ENCODE measurements at regions not wholly inside any gene's neighbourhood (a gene's known extent, or its start where the extent isn't known, plus 50 kb on each side); places are given as distances from the start of the nearest gene placed in this dataset.

GRCh38 chr3:10688126-10688525 lies 127.9 kb upstream of the SLC6A11 start:
- no peaks in the 10 kb centered on the region for H3K27me3 ChIP-seq (ENCODE audit: insufficient read depth, low read depth)
- TF ChIP-seq CTCF (conservative IDR thresholded peaks at IDR 0.05; ENCODE audit: low read depth, low read length) = no peak
- no peaks in the 10 kb centered on the region for H3K79me2 ChIP-seq (ENCODE audit: insufficient read depth, low read depth)
- H4K20me1 ChIP-seq (ENCODE audit: insufficient read depth) = no peaks in the 10 kb centered on the region
- no peak overlapping the region for H3K4me3 ChIP-seq (IDR thresholded peaks at IDR 0.05; ENCODE audit: insufficient read depth, low read depth, low read length)
- H3K4me2 ChIP-seq = no peak overlapping the region
- no peak overlapping the region for H3K27ac ChIP-seq
- H2AFZ ChIP-seq (ENCODE audit: low read depth) = no peak overlapping the region
- no peaks in the 10 kb centered on the region for H3K36me3 ChIP-seq (ENCODE audit: insufficient read depth)
- H3K4me1 ChIP-seq (ENCODE audit: low read depth, poor library complexity, severe bottlenecking) = no peaks in the 10 kb centered on the region
- H3K9ac ChIP-seq = no peak overlapping the region

GRCh38 chr3:10688548-10689172 lies 127.4 kb upstream of the SLC6A11 start:
- TF ChIP-seq CTCF (conservative IDR thresholded peaks at IDR 0.05; ENCODE audit: low read depth, low read length) = no peak
- Histone ChIP-seq H3K4me2 (no peak overlapping the region), H3K36me3 (ENCODE audit: insufficient read depth) (no peaks in the 10 kb centered on the region), H4K20me1 (ENCODE audit: insufficient read depth) (no peaks in the 10 kb centered on the region), H3K9ac (no peak overlapping the region), H2AFZ (ENCODE audit: low read depth) (no peak overlapping the region), H3K79me2 (ENCODE audit: insufficient read depth, low read depth) (no peaks in the 10 kb centered on the region), H3K27ac (no peak overlapping the region), H3K4me1 (ENCODE audit: low read depth, poor library complexity, severe bottlenecking) (no peaks in the 10 kb centered on the region), H3K4me3 (IDR thresholded peaks at IDR 0.05; ENCODE audit: insufficient read depth, low read depth, low read length) (no peak overlapping the region), H3K27me3 (ENCODE audit: insufficient read depth, low read depth) (no peaks in the 10 kb centered on the region)

GRCh38 chr3:10692039-10692622 lies 123.9 kb upstream of the SLC6A11 start:
- Histone ChIP-seq H2AFZ (ENCODE audit: low read depth) (no peak overlapping the region), H3K4me2 (no peak overlapping the region), H4K20me1 (ENCODE audit: insufficient read depth) (no peaks in the 10 kb centered on the region), H3K4me3 (IDR thresholded peaks at IDR 0.05; ENCODE audit: insufficient read depth, low read depth, low read length) (no peak overlapping the region), H3K36me3 (ENCODE audit: insufficient read depth) (no peaks in the 10 kb centered on the region), H3K27me3 (ENCODE audit: insufficient read depth, low read depth) (no peaks in the 10 kb centered on the region), H3K4me1 (ENCODE audit: low read depth, poor library complexity, severe bottlenecking) (no peaks in the 10 kb centered on the region), H3K79me2 (ENCODE audit: insufficient read depth, low read depth) (no peaks in the 10 kb centered on the region), H3K9ac (no peak overlapping the region), H3K27ac (no peak overlapping the region)
- no peak for TF ChIP-seq CTCF (conservative IDR thresholded peaks at IDR 0.05; ENCODE audit: low read depth, low read length)

DNA sequence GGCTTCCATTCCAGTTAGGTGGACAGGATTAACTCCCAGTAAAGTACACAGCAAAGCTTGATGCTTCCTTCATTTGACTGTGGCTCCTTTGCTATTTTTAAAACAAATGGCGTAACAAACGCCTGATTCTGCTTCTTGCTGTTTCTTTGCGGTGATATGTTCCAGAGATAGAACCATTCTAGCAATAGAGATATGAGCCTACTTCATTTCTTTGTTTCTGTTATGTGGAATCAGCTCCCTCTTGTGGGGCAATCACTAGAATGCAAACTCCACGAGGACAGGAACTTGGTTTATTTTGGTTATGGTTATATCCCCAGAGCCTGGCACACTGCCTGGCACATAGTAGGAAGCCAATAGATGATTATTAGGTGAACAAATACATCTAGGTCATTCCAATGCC lies 122.6 kb upstream of the SLC6A11 start:
- no peaks in the 10 kb centered on the region for H3K79me2 ChIP-seq (ENCODE audit: insufficient read depth, low read depth)
- no peaks in the 10 kb centered on the region for H4K20me1 ChIP-seq (ENCODE audit: insufficient read depth)
- H3K27me3 ChIP-seq (ENCODE audit: insufficient read depth, low read depth) = no peaks in the 10 kb centered on the region
- no peak overlapping the region for H3K4me2 ChIP-seq
- H3K27ac ChIP-seq = no peak overlapping the region
- no peak overlapping the region for H3K9ac ChIP-seq
- no peaks in the 10 kb centered on the region for H3K36me3 ChIP-seq (ENCODE audit: insufficient read depth)
- H3K4me1 ChIP-seq (ENCODE audit: low read depth, poor library complexity, severe bottlenecking) = no peaks in the 10 kb centered on the region
- TF ChIP-seq CTCF (conservative IDR thresholded peaks at IDR 0.05; ENCODE audit: low read depth, low read length) = no peak
- no peak overlapping the region for H2AFZ ChIP-seq (ENCODE audit: low read depth)
- H3K4me3 ChIP-seq (IDR thresholded peaks at IDR 0.05; ENCODE audit: insufficient read depth, low read depth, low read length) = no peak overlapping the region

Data from KMS-11 (cell line).